ENCODE measurements at regions not wholly inside any gene's neighbourhood (a gene's known extent, or its start where the extent isn't known, plus 50 kb on each side); places are given as distances from the start of the nearest gene placed in this dataset.

DNA sequence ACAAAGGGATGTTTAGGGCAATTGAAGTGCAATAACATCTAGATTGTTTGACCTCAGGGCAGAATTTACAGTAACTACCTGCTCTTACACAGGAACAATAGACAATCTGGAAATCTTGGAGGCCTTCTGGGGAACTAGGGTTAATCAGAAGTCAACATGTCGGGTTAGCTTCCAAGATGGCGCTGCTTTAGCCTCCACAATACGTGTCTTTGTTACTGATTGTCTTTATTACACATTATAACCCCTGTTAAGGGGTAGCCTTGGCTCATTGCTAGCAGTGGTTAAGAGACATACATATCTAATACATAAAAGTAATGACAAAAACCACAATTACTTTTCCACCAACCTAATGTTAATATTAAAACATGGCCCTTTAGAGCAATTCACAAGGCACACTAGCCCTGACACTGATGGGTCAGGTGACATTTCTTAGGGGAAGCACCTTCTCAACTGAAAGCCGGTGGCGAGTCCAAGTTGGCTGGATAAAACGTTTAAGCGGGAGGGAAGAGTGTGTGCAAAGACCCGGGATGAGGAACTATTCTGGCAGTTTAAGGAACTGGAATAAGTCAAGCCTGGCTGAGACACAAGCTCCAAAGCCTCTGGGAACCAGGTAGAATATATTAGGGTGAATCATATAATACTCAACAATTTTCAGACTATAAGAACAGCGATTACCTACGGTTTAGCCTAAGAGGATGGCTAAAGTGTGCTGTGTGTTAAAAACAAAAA lies 236.9 kb downstream of the BCAS1 start:
- H3K9me3 ChIP-seq (ENCODE audit: control insufficient read depth in 2 of 3, insufficient read depth in 1 of 3, low read length in 3 of 3): no peaks in the 10 kb centered on the region
- intact Hi-C loops (cut with DNase I): no loop called here
- H3K9ac ChIP-seq (ENCODE audit: low read length in 3 of 3): no peak overlapping the region
- FAIRE-seq: no peak
- TF ChIP-seq, protein P1, sequence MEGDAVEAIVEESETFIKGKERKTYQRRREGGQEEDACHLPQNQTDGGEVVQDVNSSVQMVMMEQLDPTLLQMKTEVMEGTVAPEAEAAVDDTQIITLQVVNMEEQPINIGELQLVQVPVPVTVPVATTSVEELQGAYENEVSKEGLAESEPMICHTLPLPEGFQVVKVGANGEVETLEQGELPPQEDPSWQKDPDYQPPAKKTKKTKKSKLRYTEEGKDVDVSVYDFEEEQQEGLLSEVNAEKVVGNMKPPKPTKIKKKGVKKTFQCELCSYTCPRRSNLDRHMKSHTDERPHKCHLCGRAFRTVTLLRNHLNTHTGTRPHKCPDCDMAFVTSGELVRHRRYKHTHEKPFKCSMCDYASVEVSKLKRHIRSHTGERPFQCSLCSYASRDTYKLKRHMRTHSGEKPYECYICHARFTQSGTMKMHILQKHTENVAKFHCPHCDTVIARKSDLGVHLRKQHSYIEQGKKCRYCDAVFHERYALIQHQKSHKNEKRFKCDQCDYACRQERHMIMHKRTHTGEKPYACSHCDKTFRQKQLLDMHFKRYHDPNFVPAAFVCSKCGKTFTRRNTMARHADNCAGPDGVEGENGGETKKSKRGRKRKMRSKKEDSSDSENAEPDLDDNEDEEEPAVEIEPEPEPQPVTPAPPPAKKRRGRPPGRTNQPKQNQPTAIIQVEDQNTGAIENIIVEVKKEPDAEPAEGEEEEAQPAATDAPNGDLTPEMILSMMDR (IDR thresholded peaks at IDR 0.05; ENCODE audit: borderline replicate concordance, extremely low read depth, insufficient read depth): no peak
- H3K27ac ChIP-seq (ENCODE audit: low read depth in 2 of 2, low read length in 2 of 2): no peak overlapping the region
- no peaks in the 10 kb centered on the region for H3K27me3 ChIP-seq (ENCODE audit: control insufficient read depth, insufficient read depth, low read length)
- no peak for DNase-seq
- peaks cover 4 to 20% (median 11%) of the 10 kb centered on the region in 3 donors for H3K4me1 ChIP-seq (ENCODE audit: control insufficient read depth in 2 of 3, insufficient read depth in 2 of 3, low read depth in 1 of 3, low read length in 3 of 3)
- no peak overlapping the region for H3K4me3 ChIP-seq (ENCODE audit: low read length in 3 of 3)
- H3K36me3 ChIP-seq (ENCODE audit: control insufficient read depth in 2 of 3, insufficient read depth in 3 of 3, low read length in 3 of 3): no peaks in the 10 kb centered on the region

DNA sequence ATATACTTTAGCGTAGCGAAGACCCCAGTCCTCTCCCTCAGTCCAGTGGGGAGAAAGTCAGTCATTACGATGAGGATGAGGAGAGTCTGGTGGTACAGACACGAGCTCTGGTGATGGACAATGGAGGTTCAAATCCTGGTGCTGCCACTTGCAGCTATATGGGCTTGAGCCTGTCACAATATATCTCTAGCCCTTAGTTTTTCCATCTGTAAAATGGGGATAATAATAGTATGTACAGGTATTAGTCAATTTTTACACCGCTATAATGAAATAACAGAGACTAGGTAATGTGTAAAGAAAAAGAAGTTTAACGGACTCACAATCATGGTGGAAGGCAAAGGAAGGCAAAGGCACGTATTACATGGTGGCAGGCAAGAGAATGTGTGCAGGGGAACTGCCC lies 237.9 kb downstream of the BCAS1 start:
- Histone ChIP-seq H3K9me3 (ENCODE audit: control insufficient read depth in 2 of 3, insufficient read depth in 1 of 3, low read length in 3 of 3) (no peaks in the 10 kb centered on the region), H3K4me3 (ENCODE audit: low read length in 3 of 3) (no peak overlapping the region), H3K27me3 (ENCODE audit: control insufficient read depth, insufficient read depth, low read length) (no peaks in the 10 kb centered on the region), H3K36me3 (ENCODE audit: control insufficient read depth in 2 of 3, insufficient read depth in 3 of 3, low read length in 3 of 3) (no peaks in the 10 kb centered on the region), H3K4me1 (ENCODE audit: control insufficient read depth in 2 of 3, insufficient read depth in 2 of 3, low read depth in 1 of 3, low read length in 3 of 3) (peaks cover 4 to 27% (median 16%) of the 10 kb centered on the region in 3 donors), H3K9ac (ENCODE audit: low read length in 3 of 3) (no peak overlapping the region), H3K27ac (ENCODE audit: low read depth in 2 of 2, low read length in 2 of 2) (no peak overlapping the region)
- DNase-seq: no peak
- intact Hi-C loops (cut with DNase I): no loop called here
- no peak for FAIRE-seq
- TF ChIP-seq, protein P1 (IDR thresholded peaks at IDR 0.05; ENCODE audit: borderline replicate concordance, extremely low read depth, insufficient read depth): no peak

DNA sequence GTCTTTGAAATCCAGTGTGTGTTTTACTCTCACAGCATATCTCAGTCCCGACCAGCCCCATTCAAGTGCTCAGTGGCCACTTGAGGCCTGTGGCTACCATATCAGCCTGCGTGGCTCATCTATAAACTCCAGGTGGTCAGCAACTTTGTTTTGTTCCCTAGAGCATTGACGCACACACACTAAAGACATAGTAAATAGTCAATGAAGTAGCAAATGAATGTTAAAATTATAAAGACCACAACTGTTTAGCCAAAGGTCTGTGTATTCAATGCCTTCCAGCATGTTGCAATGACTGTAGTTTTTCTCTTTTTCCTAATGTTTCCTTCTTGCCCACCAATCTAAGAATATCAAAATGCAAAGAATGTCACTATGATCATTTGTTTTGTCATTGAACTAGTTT lies 238.2 kb upstream of the ZNF217 start:
- Histone ChIP-seq H3K36me3 (ENCODE audit: control insufficient read depth in 2 of 3, insufficient read depth in 3 of 3, low read length in 3 of 3) (no peaks in the 10 kb centered on the region), H3K9ac (ENCODE audit: low read length in 3 of 3) (no peak overlapping the region), H3K4me1 (ENCODE audit: control insufficient read depth in 2 of 3, insufficient read depth in 2 of 3, low read depth in 1 of 3, low read length in 3 of 3) (peaks cover 9 to 27% (median 21%) of the 10 kb centered on the region in 3 donors), H3K9me3 (ENCODE audit: control insufficient read depth in 2 of 3, insufficient read depth in 1 of 3, low read length in 3 of 3) (no peaks in the 10 kb centered on the region), H3K27me3 (ENCODE audit: control insufficient read depth, insufficient read depth, low read length) (no peaks in the 10 kb centered on the region), H3K4me3 (ENCODE audit: low read length in 3 of 3) (no peak overlapping the region), H3K27ac (ENCODE audit: low read depth in 2 of 2, low read length in 2 of 2) (no peak overlapping the region)
- DNase-seq (no peak), FAIRE-seq (no peak)
- TF ChIP-seq, protein P1 (IDR thresholded peaks at IDR 0.05; ENCODE audit: borderline replicate concordance, extremely low read depth, insufficient read depth): no peak
- intact Hi-C loops (cut with DNase I): no loop called here

Data from kidney (tissue), 13 donors.